HG02884 (cell line): ENCODE measurements at regions not wholly inside any gene's neighbourhood (a gene's known extent, or its start where the extent isn't known, plus 50 kb on each side); places are given as distances from the start of the nearest gene placed in this dataset.

ENCODE experiments used
- ATAC-seq: cut with Tn5 transposase; IDR thresholded peaks from one replicate; pipeline ENCODE4 v1.9.1; 2021; ENCODE audit warnings: mild to moderate bottlenecking, moderate library complexity; ENCODE audit not compliant: unreplicated experiment

DNA sequence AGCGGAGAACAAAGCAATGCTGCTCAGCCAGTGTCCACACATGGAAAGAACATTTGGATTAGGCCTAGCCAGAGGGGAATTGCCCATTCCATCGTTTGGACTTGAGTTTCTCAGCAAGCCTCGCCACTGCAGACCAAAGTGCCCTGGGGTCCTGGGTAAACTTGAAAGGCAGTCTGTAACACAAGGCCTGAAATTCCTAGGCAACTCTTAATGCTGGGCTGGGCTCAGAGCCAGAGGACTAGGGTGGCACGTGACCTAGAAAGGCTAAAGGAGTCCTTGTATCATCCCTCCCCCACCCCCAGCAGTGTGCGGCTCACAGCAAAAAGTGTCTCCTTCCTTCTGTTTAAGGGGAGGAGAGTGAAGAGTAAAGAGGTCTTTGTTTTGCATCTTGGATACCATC, 210.4 kb upstream of the ARX start:
- ATAC-seq = no peak

DNA sequence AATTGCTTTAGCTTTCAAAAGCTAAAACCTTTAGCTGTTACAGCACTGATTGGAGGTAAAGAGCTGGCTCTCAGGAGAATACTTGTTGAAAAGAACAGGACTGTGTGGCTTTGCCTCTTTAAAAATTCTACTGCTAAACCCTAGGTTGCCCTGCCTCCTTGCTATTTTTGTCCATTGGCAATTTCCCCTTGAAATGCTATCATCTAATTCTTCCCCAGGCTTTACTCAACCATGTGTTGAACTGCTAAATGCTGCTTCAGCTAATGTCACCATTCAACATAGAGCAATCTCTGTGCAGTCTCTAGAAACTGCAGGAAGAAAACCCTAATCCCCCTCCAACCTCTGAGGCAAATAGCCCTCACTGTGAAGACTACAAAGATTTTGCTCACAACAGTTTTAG, 203.7 kb upstream of the ARX start:
- ATAC-seq = no peak

- ATAC-seq = no peak
Measured at GRCh38 chrX:25213611-25214010, 197.8 kb upstream of the ARX start.

- ATAC-seq = no peak
Measured at GRCh38 chrX:25207803-25208475, 192.2 kb upstream of the ARX start.

DNA sequence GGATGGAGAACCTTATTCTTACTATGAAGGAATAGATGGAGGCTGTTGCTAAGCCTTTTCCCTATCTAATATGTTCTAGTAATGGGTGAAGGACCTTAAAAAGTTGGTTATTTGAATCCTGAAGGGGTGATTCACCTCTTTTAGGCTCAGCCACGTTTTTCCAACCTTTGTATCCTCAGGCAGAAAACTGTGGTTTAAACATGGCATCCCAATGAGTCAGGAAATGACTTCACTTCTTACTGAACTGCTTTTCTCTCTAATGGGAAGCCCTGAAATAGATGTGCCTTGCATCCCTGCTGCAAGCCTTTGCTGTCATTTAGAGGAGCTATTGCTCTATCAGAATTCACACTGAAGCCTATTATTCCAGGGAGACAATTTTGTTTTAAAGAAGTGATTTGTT, 191.0 kb upstream of the ARX start:
- ATAC-seq = no peak

DNA sequence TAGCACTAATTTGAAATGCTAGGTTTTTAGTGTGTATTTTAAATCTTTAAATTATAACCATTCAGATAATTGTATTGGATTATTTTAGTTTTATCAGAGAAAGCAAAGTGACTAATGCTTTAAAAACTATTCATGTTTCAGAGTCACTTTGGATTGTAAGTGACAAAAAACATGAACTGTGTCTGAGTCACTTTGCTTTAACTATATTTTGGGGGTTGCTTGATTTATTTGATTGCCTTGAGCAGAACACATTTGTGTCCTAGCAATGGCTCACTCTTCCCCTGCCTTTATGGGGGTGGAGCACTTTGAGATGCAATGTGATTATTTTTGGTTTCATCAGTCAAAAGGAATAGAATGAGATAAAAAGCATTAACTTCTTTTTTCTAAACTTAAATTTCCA, 188.4 kb upstream of the ARX start:
- ATAC-seq = no peak

GRCh38 chrX:25202827-25203226, 187.1 kb upstream of the ARX start:
- no peak for ATAC-seq

DNA sequence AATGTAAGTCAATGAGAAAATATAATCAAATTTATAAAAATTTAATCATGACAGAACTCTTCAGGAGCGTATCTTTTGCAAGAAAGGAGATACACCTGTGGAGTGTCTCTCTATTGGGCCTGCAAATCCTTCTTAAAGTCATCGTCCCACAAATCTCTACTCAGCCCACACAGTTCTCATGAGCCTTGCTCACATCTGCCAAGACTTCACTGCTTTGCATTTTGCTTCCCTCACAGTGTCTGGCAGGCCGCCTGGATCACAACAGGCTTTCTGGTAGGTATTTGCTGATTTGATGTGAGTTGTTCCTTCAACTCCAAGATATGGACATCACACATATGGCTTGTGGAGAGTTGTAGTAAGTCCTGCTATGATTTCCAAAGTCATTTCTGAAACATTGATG, 183.1 kb upstream of the ARX start:
- no peak for ATAC-seq

- ATAC-seq = no peak
Measured at GRCh38 chrX:25198253-25198652, 182.5 kb upstream of the ARX start.

DNA sequence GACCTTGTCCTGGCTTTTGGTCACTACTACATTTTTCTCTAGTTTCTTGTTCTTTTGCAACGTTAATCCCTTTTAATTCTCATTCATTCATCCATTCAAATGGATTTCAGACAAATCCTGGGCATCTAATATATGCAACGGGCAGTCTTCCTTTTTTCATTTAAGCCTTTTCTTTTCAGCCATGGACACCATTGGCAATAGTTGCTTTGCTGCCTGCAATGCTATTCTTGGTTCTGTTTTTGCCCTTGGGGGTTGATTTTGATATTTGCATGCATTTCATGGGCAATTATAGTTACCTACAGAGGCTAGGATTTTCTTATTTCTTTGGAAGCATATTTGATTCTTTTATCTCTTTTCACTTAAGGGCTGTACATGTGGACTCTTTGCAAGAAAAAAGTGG, 180.5 kb upstream of the ARX start:
- ATAC-seq = no peak

DNA sequence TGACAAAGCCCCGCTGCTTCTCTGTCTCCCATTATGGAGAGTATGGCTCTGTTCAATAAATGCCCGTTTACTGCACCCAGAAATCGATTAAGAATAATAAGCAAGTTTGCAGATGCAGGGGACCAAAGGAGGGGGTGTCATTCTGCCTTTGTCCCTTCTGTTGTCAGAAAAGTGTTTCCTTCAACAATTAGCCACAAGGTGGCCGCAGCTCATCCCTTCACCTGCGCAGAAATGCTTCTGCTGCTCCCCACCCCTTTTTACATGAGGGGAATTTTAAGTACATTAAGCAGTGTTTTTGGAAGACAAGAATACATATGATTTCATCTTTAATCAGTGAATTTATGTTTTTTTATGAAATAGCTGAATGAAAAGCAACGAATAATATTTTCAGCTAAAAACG, 175.6 kb upstream of the ARX start:
- ATAC-seq = no peak

GRCh38 chrX:25181775-25182174, 166.0 kb upstream of the ARX start:
- no peak for ATAC-seq

DNA sequence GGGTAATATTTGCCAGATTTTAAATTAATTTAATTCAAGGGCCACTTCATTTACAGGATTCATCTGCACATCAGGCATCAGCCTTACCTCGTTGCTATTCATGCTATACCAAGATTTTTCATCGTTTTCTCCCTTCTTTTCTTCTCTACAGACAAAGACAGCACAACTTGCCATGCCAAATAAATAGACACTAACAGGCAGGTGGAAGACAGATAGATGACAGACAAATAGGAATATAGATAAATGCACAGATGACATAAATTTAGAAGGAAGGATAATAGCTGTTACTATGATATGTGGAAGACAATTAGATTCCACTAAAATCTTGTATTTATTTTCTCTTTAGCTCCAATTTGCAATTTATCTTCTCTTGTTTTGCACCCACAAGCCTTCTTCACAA, 164.5 kb upstream of the ARX start:
- no peak for ATAC-seq

DNA sequence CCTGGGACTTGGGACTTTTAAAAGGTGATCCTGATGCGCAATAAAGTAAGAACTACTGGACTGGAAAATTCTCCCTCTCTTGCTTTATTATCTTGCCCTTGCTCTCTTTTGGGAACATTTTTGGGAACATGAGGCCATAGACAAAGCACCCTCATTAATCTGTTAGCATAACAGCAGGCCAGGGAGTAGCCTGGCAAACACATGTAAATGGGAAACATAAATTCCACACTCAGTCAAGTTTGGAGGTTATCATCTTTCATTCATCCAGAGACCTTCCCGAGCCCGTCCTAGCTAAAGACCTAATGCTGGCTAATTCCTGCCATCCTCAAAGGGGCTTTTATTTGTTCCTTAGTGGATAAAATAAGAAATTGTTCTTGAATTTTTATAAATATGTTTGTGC, 162.8 kb upstream of the ARX start:
- no peak for ATAC-seq

DNA sequence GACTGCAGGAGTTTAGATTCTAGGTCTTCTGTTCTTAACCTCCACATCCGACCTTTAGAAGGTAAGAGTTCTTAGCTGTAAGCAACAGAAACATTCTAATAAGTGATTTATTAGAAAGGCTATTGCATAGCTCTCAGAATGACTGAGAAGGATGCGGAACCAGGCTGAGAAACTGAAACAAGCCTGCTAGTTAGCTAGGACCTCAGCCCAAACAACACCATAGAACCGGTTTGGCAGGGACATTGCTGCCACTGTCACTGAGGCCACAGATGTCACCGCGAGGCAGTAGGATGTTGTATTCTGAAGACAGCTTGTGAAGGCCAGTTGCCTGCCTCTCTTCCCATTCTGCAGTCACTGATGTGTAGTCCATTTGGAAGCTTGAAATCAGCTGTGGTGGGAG, 160.0 kb upstream of the ARX start:
- ATAC-seq = no peak

DNA sequence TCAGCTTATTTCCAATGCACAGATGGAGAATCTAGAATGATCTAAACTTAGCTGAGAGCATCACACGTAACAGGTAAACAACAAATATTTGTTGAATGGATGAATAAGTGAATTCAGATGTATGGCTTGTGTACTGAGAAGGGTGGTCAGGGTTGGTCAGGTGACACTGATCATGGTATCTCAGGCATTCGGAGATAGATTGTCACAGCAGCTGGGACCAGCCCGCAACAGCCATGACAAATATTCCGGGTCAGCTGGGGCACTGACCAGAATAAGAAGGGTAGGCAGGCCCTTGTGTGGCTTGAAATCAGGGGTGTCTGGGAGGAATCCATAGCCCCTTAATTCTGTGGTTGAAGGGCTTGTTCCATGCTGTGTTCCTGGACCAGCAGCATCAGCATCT, 159.4 kb upstream of the ARX start:
- ATAC-seq = no peak

DNA sequence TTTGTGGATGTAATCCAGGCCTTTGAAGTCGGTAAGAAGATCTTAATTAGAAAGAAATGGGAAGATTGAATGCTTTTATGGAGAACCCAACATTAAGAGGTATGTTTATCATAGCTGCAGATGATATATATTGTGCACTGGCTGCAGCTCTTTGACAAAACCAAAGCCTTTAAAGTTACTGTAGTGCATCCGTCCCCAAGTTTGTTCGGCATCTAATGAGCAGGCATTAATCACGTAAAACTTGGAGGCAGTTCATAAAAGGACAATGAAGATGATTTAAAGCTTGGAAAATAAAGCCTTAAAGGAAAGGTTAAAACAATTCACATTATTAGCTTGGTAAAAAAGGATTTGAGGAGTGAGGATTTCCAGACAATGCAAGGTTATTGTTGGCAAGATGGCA, 150.8 kb upstream of the ARX start:
- no peak for ATAC-seq

DNA sequence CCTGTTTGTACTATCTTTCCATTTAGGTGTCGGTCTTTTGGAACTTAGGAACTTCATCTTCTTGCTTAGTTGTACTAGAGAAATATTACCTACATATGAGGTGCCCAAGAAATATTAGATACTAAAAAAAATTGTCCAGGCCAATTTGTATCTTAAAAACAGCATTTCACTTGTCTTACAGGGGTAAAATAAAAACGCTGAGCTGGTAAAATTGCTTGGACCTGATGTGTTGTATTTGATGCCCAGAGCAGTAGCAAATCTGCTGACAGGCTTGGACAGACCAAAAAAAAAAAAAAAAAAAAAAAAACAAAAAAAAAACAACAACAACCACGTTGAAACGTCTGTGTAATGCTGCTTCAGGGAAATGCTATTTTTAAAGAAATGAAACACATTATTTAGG, 150.4 kb upstream of the ARX start:
- no peak for ATAC-seq

DNA sequence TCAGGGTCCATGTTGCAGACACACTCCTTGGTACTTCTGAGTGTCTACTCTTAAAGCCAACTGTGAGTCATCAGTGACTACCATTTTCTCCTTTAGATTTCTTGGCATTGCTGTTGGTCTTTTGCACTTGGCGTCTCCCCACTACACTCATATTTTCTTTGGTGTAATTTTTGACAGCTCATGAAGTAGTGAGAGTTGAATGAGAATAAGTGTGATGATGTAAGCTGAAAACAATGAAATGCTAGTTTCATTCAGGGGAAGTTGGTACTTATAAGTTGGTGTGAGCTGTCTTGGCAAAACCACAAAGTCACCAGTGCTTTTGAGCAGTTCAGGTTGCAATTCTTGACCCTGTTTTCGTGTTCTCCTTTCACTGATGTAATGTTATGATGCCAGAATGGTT, 142.9 kb upstream of the ARX start:
- no peak for ATAC-seq

DNA sequence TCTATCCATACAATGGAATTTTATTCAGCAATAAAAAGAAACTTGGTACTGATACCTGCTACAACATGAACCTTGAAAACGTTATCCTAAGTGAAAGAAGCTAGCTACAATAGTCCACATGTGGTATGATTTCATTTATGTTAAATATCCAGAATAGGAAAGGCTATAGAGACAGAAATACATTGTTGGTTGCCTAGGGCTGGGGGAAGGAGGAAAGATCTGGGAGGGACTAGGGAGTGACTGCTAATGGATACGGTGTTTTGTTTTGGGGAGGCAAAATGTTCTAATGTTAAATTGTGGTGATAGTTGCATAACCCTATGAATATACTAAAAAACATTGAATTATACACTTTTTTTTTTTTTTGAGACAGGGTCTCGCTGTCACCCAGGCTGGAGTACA, 141.1 kb upstream of the ARX start:
- ATAC-seq = no peak

DNA sequence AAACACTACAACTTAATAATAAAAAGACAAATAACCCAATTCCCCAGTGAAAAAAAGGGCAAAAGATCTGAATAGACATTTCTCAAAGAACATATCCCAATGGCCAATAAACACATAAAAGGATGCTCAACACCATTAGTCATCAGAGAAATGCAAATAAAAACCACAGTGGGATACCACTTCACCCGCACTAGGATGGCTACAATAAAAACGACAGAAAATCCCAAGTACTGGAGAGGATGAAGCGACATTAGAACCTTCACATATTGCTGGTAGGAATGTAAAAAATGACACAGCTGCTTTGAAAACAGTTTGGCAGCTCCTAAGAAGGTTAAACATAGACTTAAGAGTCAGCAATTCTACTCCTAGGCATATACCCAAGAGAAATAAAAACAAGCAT, 140.6 kb upstream of the ARX start:
- no peak for ATAC-seq

- no peak for ATAC-seq
Measured at GRCh38 chrX:25154168-25154567, 138.4 kb upstream of the ARX start.

GRCh38 chrX:25151749-25152148, 136.0 kb upstream of the ARX start:
- no peak for ATAC-seq
